HG03060 (cell line): ENCODE measurements at regions not wholly inside any gene's neighbourhood (a gene's known extent, or its start where the extent isn't known, plus 50 kb on each side); places are given as distances from the start of the nearest gene placed in this dataset.
"Not testable (repeated sequence)": the region's sequence is repeated elsewhere in the genome, so short reads cannot be mapped to it uniquely, and the experiment has no call there.

Experiments
- ATAC-seq: cut with Tn5 transposase; IDR thresholded peaks from one replicate; pipeline ENCODE4 v1.9.1; 2021; ENCODE audit warnings: low read depth, moderate number of reproducible peaks; ENCODE audit not compliant: unreplicated experiment

- no peak for ATAC-seq
Measured at GRCh38 chr4:23972187-23972586, 82.3 kb upstream of the PPARGC1A start.

DNA sequence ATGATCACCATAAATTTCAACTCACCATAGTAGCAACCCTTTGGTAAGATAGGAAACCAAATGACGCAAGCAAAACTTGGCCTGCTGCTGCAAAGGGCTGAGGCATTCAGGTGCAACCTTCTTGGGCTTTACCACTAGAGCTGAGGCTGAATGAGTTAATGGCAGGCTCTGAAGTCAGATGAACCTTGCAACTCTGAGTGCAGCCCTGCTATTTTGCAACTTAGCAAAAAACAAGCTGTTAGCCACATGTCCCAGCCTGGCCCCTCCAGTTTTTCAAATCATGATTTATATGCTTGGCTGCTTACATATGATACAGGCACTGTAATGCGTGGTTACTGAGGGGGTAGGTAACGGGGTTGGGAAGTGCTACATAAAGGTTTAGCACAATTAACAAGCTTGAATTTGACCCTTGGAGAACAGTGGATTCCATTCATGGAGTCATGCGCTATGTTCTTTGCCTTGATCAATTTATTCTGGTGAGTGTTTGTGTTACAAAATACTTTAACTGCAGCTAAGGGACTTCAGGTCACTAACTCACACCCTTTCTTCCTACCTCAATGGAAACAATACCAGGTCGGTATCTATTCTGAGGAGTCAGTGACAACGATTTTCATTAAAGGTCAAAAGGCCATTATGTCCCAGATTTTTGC is 80.5 kb upstream of the PPARGC1A start:
- ATAC-seq: no peak

GRCh38 chr4:23969635-23970145 is 79.8 kb upstream of the PPARGC1A start:
- ATAC-seq: no peak

GRCh38 chr4:23967281-23967680 is 77.4 kb upstream of the PPARGC1A start:
- ATAC-seq: no peak

- no peak for ATAC-seq
Measured at GRCh38 chr4:23966725-23967124, 76.9 kb upstream of the PPARGC1A start.

DNA sequence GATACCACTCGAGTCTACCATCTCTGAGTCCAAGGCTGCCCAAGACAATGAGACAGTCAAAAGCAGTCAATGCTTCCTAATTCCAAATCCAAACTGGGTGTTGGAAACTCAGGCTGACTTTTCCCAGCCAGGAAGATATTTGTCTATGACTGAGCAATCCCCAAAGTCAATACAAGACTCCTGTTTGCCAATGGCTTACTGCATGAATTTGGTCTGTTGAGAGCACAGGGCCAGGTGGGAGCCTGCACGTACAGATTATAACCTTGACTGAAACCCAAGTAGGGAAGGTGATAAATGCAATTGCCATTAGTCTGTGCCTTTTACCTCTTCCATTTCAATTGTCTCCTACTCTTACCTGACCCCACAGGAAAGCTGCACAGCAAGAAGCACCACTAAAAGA is 72.6 kb upstream of the PPARGC1A start:
- no peak for ATAC-seq

- not testable (repeated sequence) for ATAC-seq
Measured at GRCh38 chr4:23961395-23961794, 71.5 kb upstream of the PPARGC1A start.

GRCh38 chr4:23959396-23960148 is 69.7 kb upstream of the PPARGC1A start:
- ATAC-seq: no peak

- no peak for ATAC-seq
Measured at GRCh38 chr4:23958749-23959148, 68.9 kb upstream of the PPARGC1A start.

DNA sequence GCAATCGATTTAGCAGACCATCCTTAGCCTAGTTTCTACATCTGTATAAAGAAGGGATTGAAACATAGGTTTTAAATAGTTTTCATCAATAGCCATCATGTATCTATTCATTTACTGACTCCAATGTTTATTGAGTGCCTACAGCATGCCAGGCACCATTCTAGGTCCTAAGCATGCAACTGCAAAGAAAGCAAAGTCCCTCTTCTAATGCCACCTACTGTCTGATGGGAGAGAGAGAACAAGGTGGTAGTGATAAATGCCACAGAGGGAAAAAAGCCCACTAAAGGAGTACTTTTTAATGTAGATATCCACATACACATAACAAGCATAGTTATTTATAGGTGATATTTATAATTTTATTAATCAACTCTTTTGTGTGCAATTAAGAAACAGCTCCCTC is 67.6 kb upstream of the PPARGC1A start:
- no peak for ATAC-seq

- ATAC-seq: no peak
Measured at GRCh38 chr4:23956601-23957364, 66.9 kb upstream of the PPARGC1A start.

- ATAC-seq: no peak
Measured at GRCh38 chr4:23952258-23952657, 62.4 kb upstream of the PPARGC1A start.

GRCh38 chr4:23947826-23948225 is 58.0 kb upstream of the PPARGC1A start:
- ATAC-seq: no peak

DNA sequence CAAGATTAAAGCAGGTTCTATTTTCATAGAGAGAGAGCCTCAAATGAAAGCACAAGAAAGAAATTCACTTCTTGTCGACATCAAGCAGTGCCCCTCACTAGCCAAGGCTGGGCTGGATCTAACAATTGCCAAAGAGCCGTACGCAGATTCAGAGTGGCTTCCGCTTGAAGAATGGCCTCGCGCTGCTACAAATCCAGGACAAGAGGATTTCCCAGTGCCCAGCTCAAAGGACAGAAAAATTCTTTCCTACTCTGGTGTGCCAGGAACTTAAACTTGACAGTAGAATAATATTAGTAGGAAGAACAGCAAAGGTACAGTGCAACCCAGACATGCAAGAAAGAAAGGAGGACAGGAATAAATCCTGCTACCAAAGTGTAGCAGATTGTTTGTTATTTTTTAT is 56.5 kb upstream of the PPARGC1A start:
- no peak for ATAC-seq

GRCh38 chr4:23945451-23946017 is 55.7 kb upstream of the PPARGC1A start:
- no peak for ATAC-seq

GRCh38 chr4:23944556-23944955 is 54.7 kb upstream of the PPARGC1A start:
- ATAC-seq: not testable (repeated sequence)

DNA sequence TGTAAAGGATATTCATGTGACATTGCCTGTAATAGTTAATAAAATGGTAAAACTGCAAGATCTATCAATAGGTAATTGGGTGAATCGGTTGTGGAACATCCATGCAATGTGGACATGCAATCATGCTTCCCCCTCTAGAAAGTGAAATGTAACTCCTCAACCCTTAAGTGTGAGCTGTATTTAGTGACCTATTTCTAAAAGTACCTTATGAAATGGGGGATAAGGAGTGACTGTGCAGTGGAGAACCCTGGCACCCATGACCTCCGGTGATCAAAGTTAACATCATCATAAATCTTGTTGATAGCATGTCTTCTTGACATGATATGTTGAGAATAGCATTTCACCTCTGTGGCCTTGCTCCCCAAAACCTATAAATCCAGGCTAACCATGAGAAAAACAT is 53.6 kb upstream of the PPARGC1A start:
- no peak for ATAC-seq

- ATAC-seq: no peak
Measured at GRCh38 chr4:23942471-23942870, 52.6 kb upstream of the PPARGC1A start.
